Endothelial cell of hepatic sinusoid (primary cell): ENCODE measurements at regions not wholly inside any gene's neighbourhood (a gene's known extent, or its start where the extent isn't known, plus 50 kb on each side); places are given as distances from the start of the nearest gene placed in this dataset.

Experiments used
- in situ Hi-C: cut with HindIII; loops from 2 replicates; pipeline ENCODE4 v1.10.0; 2017; ENCODE audit warnings: low sequenced_read_pairs

GRCh38 chr1:5575396-5575940 lies 416.8 kb downstream of the NPHP4 start:
- in situ Hi-C loops = no loop called here

GRCh38 chr1:5574641-5575040 lies 417.6 kb downstream of the NPHP4 start:
- in situ Hi-C loops = no loop called here

- in situ Hi-C loops = no loop called here
These were observed 419.4 kb downstream of the NPHP4 start for GRCh38 chr1:5572794-5573193.

GRCh38 chr1:5571861-5572401 lies 420.3 kb downstream of the NPHP4 start:
- in situ Hi-C loops = no loop called here

GRCh38 chr1:5571438-5571837 lies 420.8 kb downstream of the NPHP4 start:
- in situ Hi-C loops = no loop called here

GRCh38 chr1:5570931-5571330 lies 421.3 kb downstream of the NPHP4 start:
- in situ Hi-C loops = no loop called here

GRCh38 chr1:5568321-5568720 lies 423.9 kb downstream of the NPHP4 start:
- in situ Hi-C loops = no loop called here

GRCh38 chr1:5567839-5568238 lies 424.4 kb downstream of the NPHP4 start:
- in situ Hi-C loops = no loop called here

GRCh38 chr1:5566924-5567323 lies 425.3 kb downstream of the NPHP4 start:
- in situ Hi-C loops = no loop called here

- in situ Hi-C loops = no loop called here
These were observed 426.7 kb downstream of the NPHP4 start for GRCh38 chr1:5565281-5566125.

GRCh38 chr1:5564578-5565257 lies 427.5 kb downstream of the NPHP4 start:
- in situ Hi-C loops = no loop called here

GRCh38 chr1:5563861-5564577 lies 428.2 kb downstream of the NPHP4 start:
- in situ Hi-C loops = no loop called here

- in situ Hi-C loops = no loop called here
These were observed 429.5 kb downstream of the NPHP4 start for GRCh38 chr1:5562769-5563168.

GRCh38 chr1:5562331-5562730 lies 429.9 kb downstream of the NPHP4 start:
- in situ Hi-C loops = no loop called here

- in situ Hi-C loops = no loop called here
These were observed 433.1 kb downstream of the NPHP4 start for GRCh38 chr1:5559078-5559477.

GRCh38 chr1:5555853-5556252 lies 436.4 kb downstream of the NPHP4 start:
- in situ Hi-C loops = no loop called here

- in situ Hi-C loops = no loop called here
These were observed 437.4 kb downstream of the NPHP4 start for GRCh38 chr1:5554784-5555183.

- in situ Hi-C loops = no loop called here
These were observed 438.1 kb downstream of the NPHP4 start for GRCh38 chr1:5554111-5554510.

GRCh38 chr1:5552787-5553484 lies 439.3 kb downstream of the NPHP4 start:
- in situ Hi-C loops = no loop called here

- in situ Hi-C loops = no loop called here
These were observed 440.8 kb downstream of the NPHP4 start for GRCh38 chr1:5551274-5551975.
